Keratinocyte (primary cell): ENCODE measurements at regions not wholly inside any gene's neighbourhood (a gene's known extent, or its start where the extent isn't known, plus 50 kb on each side); places are given as distances from the start of the nearest gene placed in this dataset.

Experiments used
- DNase-seq: peaks from one replicate; pipeline ENCODE4 v3.0.0-alpha.2; 2011; ENCODE audit warnings: low read depth, missing footprints, low spot score
- FAIRE-seq: peaks from 2 replicates; lab custom pipeline; 2011; peaks lifted over from hg19 to GRCh38; lab: Jason Lieb, UNC
- H2AFZ ChIP-seq: 2 replicates; pipeline ENCODE4 v1.6.0; 2012; ENCODE audit warnings: low read length, control low read depth, inconsistent platforms; ENCODE audit not compliant: control insufficient read depth
- H3K27ac ChIP-seq: 2 replicates; pipeline ENCODE4 v1.5.1; 2011; ENCODE audit warnings: low read length; ENCODE audit not compliant: control insufficient read depth, insufficient read depth
- H3K27me3 ChIP-seq: 3 replicates; pipeline ENCODE4 v1.6.0; 2011; ENCODE audit warnings: low read length; ENCODE audit not compliant: control insufficient read depth, insufficient read depth; ENCODE audit errors: extremely low read depth
- H3K36me3 ChIP-seq, 2 experiments: 2 replicates in 1 of 2; 3 replicates in 1 of 2; pipeline ENCODE4 v1.5.1; 2011; ENCODE audit warnings: low read length in 2 of 2, mild to moderate bottlenecking in 1 of 2; ENCODE audit not compliant: control insufficient read depth in 2 of 2, insufficient read depth in 2 of 2; ENCODE audit errors: extremely low read depth in 1 of 2
- H3K4me1 ChIP-seq: 3 replicates; pipeline ENCODE4 v1.5.1; 2011; ENCODE audit warnings: low read length; ENCODE audit not compliant: control insufficient read depth, insufficient read depth; ENCODE audit errors: extremely low read depth
- H3K4me2 ChIP-seq: 3 replicates; pipeline ENCODE4 v1.6.0; 2011; ENCODE audit warnings: low read depth, low read length; ENCODE audit not compliant: control insufficient read depth, insufficient read depth; ENCODE audit errors: extremely low read depth
- H3K4me3 ChIP-seq, 3 experiments: fragments of 200-600 bp in 1 of 3; sonication (generic) in 1 of 3; 2 replicates in 2 of 3; 3 replicates in 1 of 3; pipeline ENCODE4 v1.5.1; 2011 to 2016; ENCODE audit warnings: low read length in 3 of 3, mild to moderate bottlenecking in 3 of 3, control low read depth in 2 of 3, inconsistent platforms in 1 of 3, low read depth in 1 of 3, mixed read lengths in 1 of 3, mixed run types in 1 of 3, moderate library complexity in 1 of 3; ENCODE audit not compliant: control insufficient read depth in 2 of 3, insufficient read depth in 2 of 3; ENCODE audit errors: extremely low read depth in 1 of 3
- H3K79me2 ChIP-seq: 2 replicates; pipeline ENCODE4 v1.6.0; 2012; ENCODE audit warnings: low read length; ENCODE audit not compliant: control insufficient read depth, insufficient read depth
- H3K9ac ChIP-seq: 3 replicates; pipeline ENCODE4 v1.6.0; 2011; ENCODE audit warnings: low read length; ENCODE audit not compliant: control insufficient read depth, insufficient read depth; ENCODE audit errors: extremely low read depth
- H3K9me1 ChIP-seq: 3 replicates; pipeline ENCODE4 v1.6.0; 2011; ENCODE audit warnings: low read length; ENCODE audit not compliant: control insufficient read depth, insufficient read depth; ENCODE audit errors: extremely low read depth
- H3K9me3 ChIP-seq: 2 replicates; pipeline ENCODE4 v1.5.1; 2012; ENCODE audit warnings: low read depth, low read length; ENCODE audit not compliant: control insufficient read depth
- H4K20me1 ChIP-seq: 3 replicates; pipeline ENCODE4 v1.6.0; 2011; ENCODE audit warnings: low read length; ENCODE audit not compliant: control insufficient read depth, insufficient read depth; ENCODE audit errors: extremely low read depth
- EZH2 ChIP-seq: IDR thresholded peaks from one replicate; pipeline ENCODE4 v1.6.1; 2012; ENCODE audit warnings: inconsistent platforms, mild to moderate bottlenecking, low read length, moderate library complexity
- dilution Hi-C: fragments of 300-500 bp; cut with MboI; formaldehyde crosslinking; loops from one replicate; pipeline ENCODE4 v1.7.0; 2020; ENCODE audit warnings: low sequenced_read_pairs; ENCODE audit not compliant: extremely low pct_ligation_motif_present
- TF ChIP-seq, protein P1 (sequence below), 3 experiments: IDR thresholded peaks in 1 of 3; conservative IDR thresholded peaks in 1 of 3; optimal IDR thresholded peaks in 1 of 3; 2 replicates in 2 of 3; 3 replicates in 1 of 3; pipeline versions ENCODE3 to v1.5.1; 2011; ENCODE audit warnings: low read length in 3 of 3, mild to moderate bottlenecking in 3 of 3, moderate library complexity in 2 of 3, control low read depth in 1 of 3, inconsistent platforms in 1 of 3; ENCODE audit not compliant: insufficient read depth in 2 of 3; ENCODE audit errors: extremely low read depth in 1 of 3

DNA sequence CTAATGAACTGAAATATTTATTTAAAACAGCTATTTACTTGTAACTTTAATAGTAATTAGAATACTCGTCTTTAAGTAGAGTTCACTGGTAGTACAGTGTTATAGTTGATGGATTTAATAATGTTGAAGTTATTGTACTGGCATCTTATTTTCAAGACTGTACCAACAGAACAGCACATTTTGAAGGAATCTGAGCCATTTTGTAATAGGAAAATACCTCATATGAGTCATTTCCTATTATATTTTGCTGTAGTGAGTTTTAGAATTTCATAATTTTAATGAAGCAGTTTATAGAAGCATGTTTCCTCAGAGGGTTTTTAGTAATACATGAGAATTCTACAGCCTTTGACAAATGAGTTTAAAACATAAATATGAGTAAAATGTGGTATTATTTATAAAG is 258.3 kb downstream of the OLFM3 start:
- H2AFZ ChIP-seq, result no peak overlapping the region
- no peak overlapping the region for H3K4me2 ChIP-seq
- TF ChIP-seq, protein P1, sequence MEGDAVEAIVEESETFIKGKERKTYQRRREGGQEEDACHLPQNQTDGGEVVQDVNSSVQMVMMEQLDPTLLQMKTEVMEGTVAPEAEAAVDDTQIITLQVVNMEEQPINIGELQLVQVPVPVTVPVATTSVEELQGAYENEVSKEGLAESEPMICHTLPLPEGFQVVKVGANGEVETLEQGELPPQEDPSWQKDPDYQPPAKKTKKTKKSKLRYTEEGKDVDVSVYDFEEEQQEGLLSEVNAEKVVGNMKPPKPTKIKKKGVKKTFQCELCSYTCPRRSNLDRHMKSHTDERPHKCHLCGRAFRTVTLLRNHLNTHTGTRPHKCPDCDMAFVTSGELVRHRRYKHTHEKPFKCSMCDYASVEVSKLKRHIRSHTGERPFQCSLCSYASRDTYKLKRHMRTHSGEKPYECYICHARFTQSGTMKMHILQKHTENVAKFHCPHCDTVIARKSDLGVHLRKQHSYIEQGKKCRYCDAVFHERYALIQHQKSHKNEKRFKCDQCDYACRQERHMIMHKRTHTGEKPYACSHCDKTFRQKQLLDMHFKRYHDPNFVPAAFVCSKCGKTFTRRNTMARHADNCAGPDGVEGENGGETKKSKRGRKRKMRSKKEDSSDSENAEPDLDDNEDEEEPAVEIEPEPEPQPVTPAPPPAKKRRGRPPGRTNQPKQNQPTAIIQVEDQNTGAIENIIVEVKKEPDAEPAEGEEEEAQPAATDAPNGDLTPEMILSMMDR (optimal IDR thresholded peaks at IDR 0.05 in 1 of 3, IDR thresholded peaks at IDR 0.05 in 1 of 3, conservative IDR thresholded peaks at IDR 0.05 in 1 of 3; ENCODE audit: extremely low read depth in 1 of 3, insufficient read depth in 2 of 3, low read length in 3 of 3), result no peak
- TF ChIP-seq EZH2, result no peak
- no peaks in the 10 kb centered on the region for H3K9me3 ChIP-seq
- no peaks in the 10 kb centered on the region for H4K20me1 ChIP-seq
- no peak overlapping the region for H3K9ac ChIP-seq
- H3K27ac ChIP-seq, result no peak overlapping the region
- H3K9me1 ChIP-seq, result no peaks in the 10 kb centered on the region
- H3K4me1 ChIP-seq, result no peaks in the 10 kb centered on the region
- DNase-seq (no peak), FAIRE-seq (no peak)
- no peaks in the 10 kb centered on the region for H3K79me2 ChIP-seq
- H3K36me3 ChIP-seq, result no peaks in the 10 kb centered on the region
- no peak overlapping the region for H3K4me3 ChIP-seq
- no peaks in the 10 kb centered on the region for H3K27me3 ChIP-seq
- dilution Hi-C loops, result no loop called here

DNA sequence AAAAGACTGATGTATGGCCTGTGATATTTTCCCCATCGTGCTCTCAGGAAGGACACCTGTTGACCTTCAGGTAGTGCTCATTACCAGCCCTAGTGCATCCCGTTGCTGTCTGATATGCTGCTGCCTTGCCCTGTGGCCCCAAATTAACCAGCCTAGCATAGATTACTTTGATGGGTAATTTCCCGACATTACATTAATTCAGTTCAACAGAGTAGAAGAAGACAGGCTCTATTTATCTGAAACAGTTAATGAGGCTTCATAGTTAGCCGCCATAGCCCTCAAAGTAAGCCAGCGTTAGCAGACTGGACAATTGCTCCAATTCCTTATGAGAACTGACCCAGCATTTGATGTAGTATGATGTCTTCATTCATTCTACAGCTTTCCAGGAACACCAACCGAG is 257.6 kb downstream of the OLFM3 start:
- no peak for FAIRE-seq
- no peak overlapping the region for H3K4me2 ChIP-seq
- no peak overlapping the region for H3K9ac ChIP-seq
- H3K9me1 ChIP-seq, result no peaks in the 10 kb centered on the region
- H3K9me3 ChIP-seq, result no peaks in the 10 kb centered on the region
- dilution Hi-C loops, result no loop called here
- H3K27ac ChIP-seq, result no peak overlapping the region
- no peak overlapping the region for H3K4me3 ChIP-seq
- no peaks in the 10 kb centered on the region for H3K79me2 ChIP-seq
- no peaks in the 10 kb centered on the region for H3K36me3 ChIP-seq
- no peaks in the 10 kb centered on the region for H3K27me3 ChIP-seq
- no peaks in the 10 kb centered on the region for H4K20me1 ChIP-seq
- TF ChIP-seq, protein P1 (optimal IDR thresholded peaks at IDR 0.05 in 1 of 3, IDR thresholded peaks at IDR 0.05 in 1 of 3, conservative IDR thresholded peaks at IDR 0.05 in 1 of 3; ENCODE audit: extremely low read depth in 1 of 3, insufficient read depth in 2 of 3, low read length in 3 of 3), result no peak
- no peak for TF ChIP-seq EZH2
- no peak for DNase-seq
- no peaks in the 10 kb centered on the region for H3K4me1 ChIP-seq
- H2AFZ ChIP-seq, result no peak overlapping the region
